ENCODE measurements at regions not wholly inside any gene's neighbourhood (a gene's known extent, or its start where the extent isn't known, plus 50 kb on each side); places are given as distances from the start of the nearest gene placed in this dataset.

GRCh38 chr7:124338861-124339260 is 306.0 kb upstream of the TMEM229A start:
- Histone ChIP-seq H3K9me3 (no peaks in the 10 kb centered on the region), H3K4me1 (ENCODE audit: control insufficient read depth in 1 of 2, insufficient read depth in 2 of 2, low read depth in 1 of 2, low read length in 1 of 2) (no peaks in the 10 kb centered on the region), H2AFZ (ENCODE audit: low read depth) (no peak overlapping the region), H3F3A (replicated peaks; ENCODE audit: insufficient read depth) (no peaks in the 10 kb centered on the region), H3K27ac (ENCODE audit: low read depth in 2 of 2, low read length in 1 of 2) (no peak overlapping the region), H3K4me3 (ENCODE audit: low read depth in 2 of 2, low read length in 1 of 2) (no peak overlapping the region), H3K36me3 (replicated peaks in 1 of 2; ENCODE audit: control insufficient read depth in 1 of 2, insufficient read depth in 2 of 2, low read length in 1 of 2) (no peaks in the 10 kb centered on the region), H3K9me2 (0 out of 2 replicates have a peak, but pooled peaks cover 4% of the 10 kb centered on the region), H3K9ac (no peak overlapping the region), H3K79me2 (ENCODE audit: insufficient read depth) (no peaks in the 10 kb centered on the region), H3K27me3 (ENCODE audit: insufficient read depth) (no peaks in the 10 kb centered on the region), H3K4me2 (no peak overlapping the region), H4K20me1 (ENCODE audit: insufficient read depth) (no peaks in the 10 kb centered on the region)
- ChIA-PET CTCF (interaction anchor here (1.0 kb wide), 1 partner anchor 18 kb away, joined by 3 read pairs; no protein-coding TSS in a partner anchor), POLR2A (no interaction called here)
- DNase-seq = no peak
- WGBS (ENCODE audit: low lambda C conversion rate) = 37% methylated on average over 2 of the region's 2 CpGs
- TF ChIP-seq REST (IDR thresholded peaks at IDR 0.05; ENCODE audit: low read depth, low read length) = no peak
- no peak for TF ChIP-seq TAF1 (IDR thresholded peaks at IDR 0.05; ENCODE audit: borderline replicate concordance, low read depth, low read length)
- no peak for TF ChIP-seq TCF12 (IDR thresholded peaks at IDR 0.05)
- TF ChIP-seq PBX3 (IDR thresholded peaks at IDR 0.05) = no peak
- TF ChIP-seq NFIC (IDR thresholded peaks at IDR 0.05; ENCODE audit: borderline replicate concordance) = no peak
- no peak for TF ChIP-seq SIN3A (IDR thresholded peaks at IDR 0.05; ENCODE audit: borderline replicate concordance, low read depth, low read length)
- no peak for TF ChIP-seq EZH2phosphoT487 (IDR thresholded peaks at IDR 0.05; ENCODE audit: borderline replicate concordance, low read depth)
- TF ChIP-seq ELF1 (IDR thresholded peaks at IDR 0.05) = no peak
- no peak for TF ChIP-seq RFX5 (IDR thresholded peaks at IDR 0.05; ENCODE audit: low read length)

GRCh38 chr7:124330731-124331407 is 298.0 kb upstream of the TMEM229A start:
- Histone ChIP-seq H3K4me3 (ENCODE audit: low read depth in 2 of 2, low read length in 1 of 2) (no peak overlapping the region), H3K9me3 (no peaks in the 10 kb centered on the region), H3K27me3 (ENCODE audit: insufficient read depth) (no peaks in the 10 kb centered on the region), H2AFZ (ENCODE audit: low read depth) (no peak overlapping the region), H3K4me1 (ENCODE audit: control insufficient read depth in 1 of 2, insufficient read depth in 2 of 2, low read depth in 1 of 2, low read length in 1 of 2) (no peaks in the 10 kb centered on the region), H3F3A (replicated peaks; ENCODE audit: insufficient read depth) (no peaks in the 10 kb centered on the region), H3K79me2 (ENCODE audit: insufficient read depth) (no peaks in the 10 kb centered on the region), H3K9me2 (no peaks in the 10 kb centered on the region), H3K36me3 (replicated peaks in 1 of 2; ENCODE audit: control insufficient read depth in 1 of 2, insufficient read depth in 2 of 2, low read length in 1 of 2) (no peaks in the 10 kb centered on the region), H3K27ac (ENCODE audit: low read depth in 2 of 2, low read length in 1 of 2) (no peak overlapping the region), H3K4me2 (no peak overlapping the region), H3K9ac (no peak overlapping the region), H4K20me1 (ENCODE audit: insufficient read depth) (no peaks in the 10 kb centered on the region; the same call in 1 of the 2 replicates)
- ChIA-PET CTCF (no interaction called here), POLR2A (no interaction called here)
- no peak for DNase-seq
- TF ChIP-seq MXI1 (IDR thresholded peaks at IDR 0.05; ENCODE audit: low read depth, low read length) = no peak
- TF ChIP-seq RCOR1 (IDR thresholded peaks at IDR 0.05; ENCODE audit: low read length) = no peak
- no peak for TF ChIP-seq GATA2 (CRISPR knock-in tag; IDR thresholded peaks at IDR 0.05)
- no peak for TF ChIP-seq SMC3 (IDR thresholded peaks at IDR 0.05; ENCODE audit: low read depth, low read length)
- no peak for TF ChIP-seq USF1 (IDR thresholded peaks at IDR 0.05; ENCODE audit: borderline replicate concordance, low read depth)
- no peak for TF ChIP-seq RXRA (IDR thresholded peaks at IDR 0.05; ENCODE audit: borderline replicate concordance, low read depth)
- no peak for TF ChIP-seq MEF2A (IDR thresholded peaks at IDR 0.05; ENCODE audit: borderline replicate concordance, low read depth)
- no peak for TF ChIP-seq NRF1 (IDR thresholded peaks at IDR 0.05; ENCODE audit: low read depth, low read length)
- no peak for TF ChIP-seq RFX5 (IDR thresholded peaks at IDR 0.05; ENCODE audit: low read length)
- no peak for TF ChIP-seq REST (IDR thresholded peaks at IDR 0.05; ENCODE audit: low read depth, low read length)
- WGBS (ENCODE audit: low lambda C conversion rate) = 30% methylated on average over 3 of the region's 3 CpGs

All from SK-N-SH (cell line).